ENCODE measurements at regions not wholly inside any gene's neighbourhood (a gene's known extent, or its start where the extent isn't known, plus 50 kb on each side); places are given as distances from the start of the nearest gene placed in this dataset.

DNA sequence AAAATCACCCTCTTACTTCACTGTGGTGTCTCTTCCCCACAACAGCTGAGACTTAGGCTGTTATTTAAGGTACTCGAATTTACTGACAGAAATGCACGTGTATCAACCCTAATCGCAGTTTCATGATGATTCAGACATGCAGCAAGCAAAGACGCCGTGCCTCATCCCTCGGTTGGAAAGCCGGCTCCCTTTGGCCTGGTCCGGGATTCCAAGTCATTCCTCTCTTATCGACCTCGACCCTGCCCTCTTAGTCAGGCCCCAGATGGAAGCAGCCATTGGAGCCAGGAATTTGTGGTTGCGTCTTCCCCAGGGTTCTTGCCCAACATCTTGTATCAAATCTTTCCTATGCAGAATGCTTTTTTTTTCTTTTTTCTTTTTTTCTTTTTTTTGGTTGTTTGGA is 229.5 kb downstream of the GATA3 start:
- no peak for TF ChIP-seq RAD21 (IDR thresholded peaks at IDR 0.05)
- no peak for TF ChIP-seq CTCF (IDR thresholded peaks at IDR 0.05; ENCODE audit: low read depth, low read length, missing input control)
- no peak for TF ChIP-seq TAF1 (conservative IDR thresholded peaks at IDR 0.05)
- TF ChIP-seq, protein P1, sequence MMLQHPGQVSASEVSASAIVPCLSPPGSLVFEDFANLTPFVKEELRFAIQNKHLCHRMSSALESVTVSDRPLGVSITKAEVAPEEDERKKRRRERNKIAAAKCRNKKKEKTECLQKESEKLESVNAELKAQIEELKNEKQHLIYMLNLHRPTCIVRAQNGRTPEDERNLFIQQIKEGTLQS (IDR thresholded peaks at IDR 0.05) = no peak
- TF ChIP-seq REST (IDR thresholded peaks at IDR 0.05) = no peak
- TF ChIP-seq, protein P2, sequence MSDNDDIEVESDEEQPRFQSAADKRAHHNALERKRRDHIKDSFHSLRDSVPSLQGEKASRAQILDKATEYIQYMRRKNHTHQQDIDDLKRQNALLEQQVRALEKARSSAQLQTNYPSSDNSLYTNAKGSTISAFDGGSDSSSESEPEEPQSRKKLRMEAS (IDR thresholded peaks at IDR 0.05) = no peak
- no peak for TF ChIP-seq ZBTB33 (IDR thresholded peaks at IDR 0.05)
- TF ChIP-seq JUND (IDR thresholded peaks at IDR 0.05) = no peak
- no peak for TF ChIP-seq YY1 (IDR thresholded peaks at IDR 0.05)
- TF ChIP-seq HNF4G (IDR thresholded peaks at IDR 0.05) = no peak
- TF ChIP-seq EGR1 (IDR thresholded peaks at IDR 0.05; ENCODE audit: low read depth in 2 of 2) = no peak
- TF ChIP-seq FOXA1 (IDR thresholded peaks at IDR 0.05) = no peak
- TF ChIP-seq GABPA (IDR thresholded peaks at IDR 0.05 in 1 of 2, conservative IDR thresholded peaks at IDR 0.05 in 1 of 2) = no peak
- TF ChIP-seq HNF4A (conservative IDR thresholded peaks at IDR 0.05) = no peak
